ENCODE measurements at regions not wholly inside any gene's neighbourhood (a gene's known extent, or its start where the extent isn't known, plus 50 kb on each side); places are given as distances from the start of the nearest gene placed in this dataset.

DNA sequence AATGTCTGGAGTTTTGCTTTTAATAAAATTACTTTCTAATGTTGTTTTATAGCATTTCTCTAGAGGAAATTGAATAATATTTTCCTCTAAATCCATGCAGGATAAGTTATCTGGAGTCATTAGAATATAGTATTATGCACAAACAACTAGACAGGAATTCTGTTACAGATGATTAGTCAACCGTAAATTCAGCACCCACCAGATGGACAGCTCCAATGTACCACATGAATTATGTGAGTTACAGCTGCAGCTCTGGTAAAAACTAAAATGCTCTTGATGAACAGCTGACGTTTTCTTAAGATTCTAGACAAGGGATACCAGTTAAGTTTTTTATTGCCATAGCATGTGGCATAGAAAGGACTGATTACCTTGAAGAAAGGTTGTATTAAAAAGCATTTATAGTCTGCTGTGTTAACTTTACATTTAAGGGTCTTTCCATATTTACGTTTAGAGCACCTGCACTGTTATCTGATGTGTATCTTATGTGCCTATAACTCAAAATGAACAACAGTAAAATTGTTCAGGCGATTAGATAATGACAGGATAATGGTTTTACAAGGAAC lies 321.4 kb upstream of the LRFN5 start:
- TF ChIP-seq, protein P1, sequence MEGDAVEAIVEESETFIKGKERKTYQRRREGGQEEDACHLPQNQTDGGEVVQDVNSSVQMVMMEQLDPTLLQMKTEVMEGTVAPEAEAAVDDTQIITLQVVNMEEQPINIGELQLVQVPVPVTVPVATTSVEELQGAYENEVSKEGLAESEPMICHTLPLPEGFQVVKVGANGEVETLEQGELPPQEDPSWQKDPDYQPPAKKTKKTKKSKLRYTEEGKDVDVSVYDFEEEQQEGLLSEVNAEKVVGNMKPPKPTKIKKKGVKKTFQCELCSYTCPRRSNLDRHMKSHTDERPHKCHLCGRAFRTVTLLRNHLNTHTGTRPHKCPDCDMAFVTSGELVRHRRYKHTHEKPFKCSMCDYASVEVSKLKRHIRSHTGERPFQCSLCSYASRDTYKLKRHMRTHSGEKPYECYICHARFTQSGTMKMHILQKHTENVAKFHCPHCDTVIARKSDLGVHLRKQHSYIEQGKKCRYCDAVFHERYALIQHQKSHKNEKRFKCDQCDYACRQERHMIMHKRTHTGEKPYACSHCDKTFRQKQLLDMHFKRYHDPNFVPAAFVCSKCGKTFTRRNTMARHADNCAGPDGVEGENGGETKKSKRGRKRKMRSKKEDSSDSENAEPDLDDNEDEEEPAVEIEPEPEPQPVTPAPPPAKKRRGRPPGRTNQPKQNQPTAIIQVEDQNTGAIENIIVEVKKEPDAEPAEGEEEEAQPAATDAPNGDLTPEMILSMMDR (conservative IDR thresholded peaks at IDR 0.05; ENCODE audit: low read depth, low read length): no peak
- no peak for DNase-seq (ENCODE audit: low read depth)

DNA sequence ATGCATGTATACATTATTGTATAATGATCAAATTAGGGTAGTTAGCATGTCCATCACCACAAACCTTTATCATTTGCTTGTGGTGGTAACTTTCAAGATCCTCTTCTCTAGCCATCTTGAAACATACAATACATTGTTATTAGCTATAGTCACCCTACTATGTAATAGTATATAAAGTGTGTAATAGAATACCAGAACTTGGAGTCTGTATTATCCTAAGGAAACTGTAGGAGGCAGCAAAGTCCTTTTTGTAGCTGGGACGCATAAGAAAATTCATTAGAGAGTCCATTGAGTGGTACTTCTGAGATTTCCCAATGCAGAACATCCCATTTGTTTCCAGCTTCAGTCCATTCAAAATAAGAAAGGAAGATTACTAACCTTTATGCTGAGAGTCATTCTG lies 325.9 kb upstream of the LRFN5 start:
- H3K4me3 ChIP-seq (ENCODE audit: low read length): no peak overlapping the region
- no peak for DNase-seq (ENCODE audit: low read depth)
- TF ChIP-seq, protein P1 (conservative IDR thresholded peaks at IDR 0.05; ENCODE audit: low read depth, low read length): peak; percentile 51

More for the DNA sequence above, 321.4 kb upstream of the LRFN5 start:
- H3K4me3 ChIP-seq (ENCODE audit: low read length): no peak overlapping the region

DNA sequence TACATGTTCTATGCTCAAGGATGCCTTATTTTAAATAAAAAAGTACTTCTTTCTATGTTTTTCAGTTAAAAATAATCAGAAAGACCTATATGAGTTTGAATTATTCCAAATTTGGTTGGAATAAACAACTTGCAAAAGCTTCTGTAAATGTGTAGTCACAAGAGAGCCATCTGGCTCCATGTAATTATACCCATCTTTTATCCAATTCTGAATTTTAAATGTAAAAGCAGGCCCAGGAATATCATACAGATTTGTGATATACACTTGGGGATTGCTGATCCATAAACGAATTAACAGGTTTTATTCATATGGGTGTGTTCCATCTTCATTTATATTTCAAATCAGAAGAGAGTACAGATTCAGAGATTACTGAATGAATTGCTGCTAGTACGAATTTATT lies 329.2 kb upstream of the LRFN5 start:
- H3K4me3 ChIP-seq (ENCODE audit: low read length): no peak overlapping the region
- DNase-seq (ENCODE audit: low read depth): no peak
- TF ChIP-seq, protein P1 (conservative IDR thresholded peaks at IDR 0.05; ENCODE audit: low read depth, low read length): no peak

DNA sequence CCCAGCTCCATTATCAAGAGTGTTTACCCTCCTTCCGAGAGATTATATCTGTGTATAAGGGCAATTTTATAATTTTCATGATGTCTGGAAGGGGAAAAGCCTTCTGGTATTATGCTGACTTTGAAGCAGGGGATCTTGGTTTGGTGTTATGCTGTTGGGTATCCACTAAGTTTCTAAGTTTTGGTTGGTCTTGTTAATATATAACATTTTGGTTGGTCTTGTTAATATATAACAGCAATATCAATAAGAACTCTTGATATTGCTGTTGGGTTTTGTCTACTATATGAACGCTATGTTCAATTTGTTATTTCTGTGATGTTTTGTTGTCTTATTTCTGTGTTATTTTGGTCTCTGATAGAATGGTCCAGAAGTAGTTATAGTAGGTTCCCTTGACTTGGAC lies 349.2 kb upstream of the LRFN5 start:
- TF ChIP-seq, protein P1 (conservative IDR thresholded peaks at IDR 0.05; ENCODE audit: low read depth, low read length): no peak

DNA sequence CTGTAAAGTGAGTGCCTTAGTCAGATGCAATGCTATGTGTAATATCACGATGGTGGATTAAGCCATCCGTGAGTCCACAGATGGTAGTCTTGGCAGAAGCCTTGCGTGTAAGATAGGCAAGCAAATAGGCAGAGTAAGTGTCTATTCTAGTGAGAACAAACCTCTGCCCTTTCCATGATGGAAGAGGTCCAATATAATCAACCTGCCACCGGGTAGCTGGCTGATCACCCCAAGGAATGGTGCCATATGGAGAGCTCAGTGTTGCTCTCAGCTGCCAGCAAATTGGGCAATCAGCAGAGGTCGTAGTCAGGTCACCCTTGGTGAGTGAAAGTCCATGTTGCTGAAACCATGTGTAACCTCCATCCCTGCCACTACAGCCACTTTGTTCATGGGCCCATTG lies 371.2 kb upstream of the LRFN5 start:
- no peak overlapping the region for H3K4me3 ChIP-seq (ENCODE audit: low read length)

More for the DNA sequence above, 349.2 kb upstream of the LRFN5 start:
- no peak overlapping the region for H3K4me3 ChIP-seq (ENCODE audit: low read length)
- DNase-seq (ENCODE audit: low read depth): no peak

DNA sequence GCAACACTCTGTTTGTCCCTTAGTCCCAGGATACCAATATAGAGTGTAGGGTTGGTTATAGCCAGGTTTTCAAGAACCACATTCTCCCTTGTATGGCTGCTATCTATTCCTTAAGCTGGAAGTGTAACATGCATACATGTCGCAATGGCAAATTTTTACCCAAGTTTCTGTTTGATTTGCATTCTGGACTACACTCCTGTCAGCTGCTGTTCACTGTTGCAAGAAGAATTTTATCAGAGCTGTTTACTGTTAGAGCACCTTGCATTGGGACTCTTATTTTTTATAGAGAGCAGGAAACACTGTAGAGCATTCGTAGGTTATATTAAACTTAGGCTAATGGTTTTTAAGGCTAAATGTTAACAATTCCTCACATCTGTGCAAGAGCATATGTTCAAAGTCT lies 376.0 kb upstream of the LRFN5 start:
- H3K4me3 ChIP-seq (ENCODE audit: low read length): no peak overlapping the region
- TF ChIP-seq, protein P1 (conservative IDR thresholded peaks at IDR 0.05; ENCODE audit: low read depth, low read length): no peak
- no peak for DNase-seq (ENCODE audit: low read depth)

More for the DNA sequence above, 371.2 kb upstream of the LRFN5 start:
- TF ChIP-seq, protein P1 (conservative IDR thresholded peaks at IDR 0.05; ENCODE audit: low read depth, low read length): no peak
- DNase-seq (ENCODE audit: low read depth): no peak

DNA sequence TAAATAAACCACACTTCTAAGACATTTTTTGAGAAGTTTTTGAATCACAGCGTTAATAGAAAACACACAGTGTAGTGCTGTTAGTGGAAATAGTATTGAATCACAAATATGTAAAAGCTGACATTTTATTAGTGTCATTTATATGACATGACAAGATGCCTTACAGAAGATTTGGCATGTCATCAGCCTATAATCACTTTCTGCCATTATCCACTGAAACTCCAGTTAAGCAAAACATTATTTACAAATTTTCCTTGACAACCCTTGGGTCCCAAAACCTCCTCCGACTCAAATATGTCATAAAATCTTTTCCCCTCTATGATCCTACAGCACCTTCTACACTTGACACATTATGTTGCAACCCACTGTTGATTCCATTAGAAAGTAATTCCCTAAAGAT lies 376.9 kb upstream of the LRFN5 start:
- TF ChIP-seq, protein P1 (conservative IDR thresholded peaks at IDR 0.05; ENCODE audit: low read depth, low read length): no peak
- DNase-seq (ENCODE audit: low read depth): no peak

More for the DNA sequence above, 376.9 kb upstream of the LRFN5 start:
- no peak overlapping the region for H3K4me3 ChIP-seq (ENCODE audit: low read length)
